Neural progenitor cell (in vitro differentiated cells): ENCODE measurements at regions not wholly inside any gene's neighbourhood (a gene's known extent, or its start where the extent isn't known, plus 50 kb on each side); places are given as distances from the start of the nearest gene placed in this dataset.

Experiments used
- DNase-seq: peaks from one replicate; pipeline ENCODE4 v3.0.0-alpha.2; 2016; ENCODE audit warnings: low spot score
- H2AFZ ChIP-seq: fragments of 200-600 bp; sonication (generic); replicated peaks from 2 replicates; pipeline ENCODE4 v1.6.1; 2016; ENCODE audit warnings: antibody characterized with exemption
- H3F3A ChIP-seq: fragments of 200-600 bp; sonication (generic); 2 replicates; pipeline ENCODE4 v1.6.1; 2016; ENCODE audit warnings: antibody characterized with exemption, low read depth
- H3K27ac ChIP-seq: fragments of 200-600 bp; sonication (generic); 2 replicates; pipeline ENCODE4 v1.5.1; 2016; ENCODE audit warnings: mild to moderate bottlenecking
- H3K27me3 ChIP-seq: fragments of 200-600 bp; sonication (generic); 2 replicates; pipeline ENCODE4 v1.6.1; 2016; ENCODE audit warnings: mild to moderate bottlenecking, moderate library complexity
- H3K36me3 ChIP-seq: fragments of 200-600 bp; sonication (generic); 2 replicates; pipeline ENCODE4 v1.5.1; 2016
- H3K4me1 ChIP-seq: fragments of 200-600 bp; sonication (generic); 2 replicates; pipeline ENCODE4 v1.6.1; 2016; ENCODE audit warnings: mixed run types
- H3K4me2 ChIP-seq: fragments of 200-600 bp; sonication (generic); 2 replicates; pipeline ENCODE4 v1.6.1; 2016
- H3K4me3 ChIP-seq: fragments of 200-600 bp; sonication (generic); 2 replicates; pipeline ENCODE4 v1.5.1; 2016
- H3K79me2 ChIP-seq: fragments of 200-600 bp; sonication (generic); 2 replicates; pipeline ENCODE4 v1.6.1; 2016; ENCODE audit warnings: low read depth
- H3K9ac ChIP-seq: fragments of 200-600 bp; sonication (generic); 2 replicates; pipeline ENCODE4 v1.6.1; 2016
- H3K9me3 ChIP-seq: fragments of 200-600 bp; sonication (generic); 2 replicates; pipeline ENCODE4 v1.5.1; 2016; ENCODE audit warnings: low read depth
- H4K20me1 ChIP-seq: fragments of 200-600 bp; sonication (generic); 2 replicates; pipeline ENCODE4 v1.6.1; 2016; ENCODE audit warnings: low read depth
- H3K27ac Mint-ChIP-seq: 3 replicates; pipeline ENCODE4 v1.8.0; 2021; ENCODE audit warnings: mixed read lengths
- H3K27me3 Mint-ChIP-seq: 2 replicates; pipeline ENCODE4 v1.8.0; 2022; ENCODE audit warnings: low read depth, mild to moderate bottlenecking, inconsistent platforms, moderate library complexity, mixed read lengths; ENCODE audit not compliant: insufficient read depth
- H3K36me3 Mint-ChIP-seq: 3 replicates; pipeline ENCODE4 v1.8.0; 2021; ENCODE audit warnings: mixed read lengths
- H3K4me1 Mint-ChIP-seq: 3 replicates; pipeline ENCODE4 v1.8.0; 2021; ENCODE audit warnings: mixed read lengths
- H3K4me3 Mint-ChIP-seq: 3 replicates; pipeline ENCODE4 v1.8.0; 2021; ENCODE audit warnings: mild to moderate bottlenecking, moderate library complexity, mixed read lengths
- H3K9me3 Mint-ChIP-seq: 3 replicates; pipeline ENCODE4 v1.8.0; 2020; ENCODE audit warnings: mixed read lengths
- CTCF ChIP-seq: fragments of 200-600 bp; sonication (generic); IDR thresholded peaks from 2 replicates; pipeline ENCODE4 v1.5.1; 2017; ENCODE audit warnings: antibody characterized with exemption, mild to moderate bottlenecking
- EZH2 ChIP-seq: fragments of 200-600 bp; sonication (generic); IDR thresholded peaks from 2 replicates; pipeline ENCODE4 v1.6.1; 2017; ENCODE audit warnings: antibody characterized with exemption, mild to moderate bottlenecking, moderate library complexity
- EZH2phosphoT487 ChIP-seq: fragments of 200-600 bp; sonication (generic); IDR thresholded peaks from 2 replicates; pipeline ENCODE4 v1.6.1; 2017; ENCODE audit warnings: antibody characterized with exemption

GRCh38 chr11:37689951-37690350 is 1091.9 kb upstream of the RAG2 start:
- peaks cover 12% of the 10 kb centered on the region for H3K9me3 Mint-ChIP-seq
- no peak overlapping the region for H3K27ac Mint-ChIP-seq
- TF ChIP-seq EZH2phosphoT487 (no peak), EZH2 (no peak), CTCF (no peak)
- no peaks in the 10 kb centered on the region for H3K4me1 Mint-ChIP-seq
- H3K27me3 Mint-ChIP-seq = no peaks in the 10 kb centered on the region
- Histone ChIP-seq H3F3A (no peaks in the 10 kb centered on the region), H3K9me3 (peaks cover 5% of the 10 kb centered on the region), H3K79me2 (no peaks in the 10 kb centered on the region), H3K9ac (no peak overlapping the region), H3K27ac (no peak overlapping the region), H2AFZ (no peak overlapping the region), H3K27me3 (no peaks in the 10 kb centered on the region), H3K36me3 (no peaks in the 10 kb centered on the region), H4K20me1 (no peaks in the 10 kb centered on the region), H3K4me3 (no peak overlapping the region), H3K4me1 (no peaks in the 10 kb centered on the region), H3K4me2 (no peak overlapping the region)
- no peak overlapping the region for H3K4me3 Mint-ChIP-seq
- H3K36me3 Mint-ChIP-seq = peaks cover 2% of the 10 kb centered on the region
- no peak for DNase-seq

- Histone ChIP-seq H3K4me1 (no peaks in the 10 kb centered on the region), H3K4me2 (no peak overlapping the region), H3K9ac (no peak overlapping the region), H2AFZ (no peak overlapping the region), H4K20me1 (no peaks in the 10 kb centered on the region), H3F3A (no peaks in the 10 kb centered on the region), H3K27ac (no peak overlapping the region), H3K79me2 (no peaks in the 10 kb centered on the region), H3K36me3 (no peaks in the 10 kb centered on the region), H3K9me3 (no peaks in the 10 kb centered on the region), H3K27me3 (no peaks in the 10 kb centered on the region), H3K4me3 (no peak overlapping the region)
- no peak for TF ChIP-seq EZH2
- TF ChIP-seq CTCF = no peak
- no peak for TF ChIP-seq EZH2phosphoT487
- DNase-seq = no peak
- H3K4me1 Mint-ChIP-seq = no peaks in the 10 kb centered on the region
- H3K27ac Mint-ChIP-seq = no peak overlapping the region
- peaks cover under 1% of the 10 kb centered on the region for H3K9me3 Mint-ChIP-seq
- no peak overlapping the region for H3K4me3 Mint-ChIP-seq
- no peaks in the 10 kb centered on the region for H3K27me3 Mint-ChIP-seq
- H3K36me3 Mint-ChIP-seq = no peaks in the 10 kb centered on the region
Observed at GRCh38 chr11:37688456-37688855, 1090.4 kb upstream of the RAG2 start.

GRCh38 chr11:37687130-37687529 is 1089.1 kb upstream of the RAG2 start:
- no peaks in the 10 kb centered on the region for H3K79me2 ChIP-seq
- H3K4me3 Mint-ChIP-seq = no peak overlapping the region
- no peaks in the 10 kb centered on the region for H3K4me1 ChIP-seq

More at GRCh38 chr11:37687130-37687529, 1089.1 kb upstream of the RAG2 start:
- H3K27ac Mint-ChIP-seq = no peak overlapping the region
- H3K9me3 Mint-ChIP-seq = peaks cover 3% of the 10 kb centered on the region
- H3K4me3 ChIP-seq = no peak overlapping the region
- H2AFZ ChIP-seq = no peak overlapping the region
- no peak for DNase-seq
- TF ChIP-seq CTCF (no peak), EZH2 (no peak), EZH2phosphoT487 (no peak)
- no peak overlapping the region for H3K4me2 ChIP-seq
- no peaks in the 10 kb centered on the region for H3K27me3 ChIP-seq
- H3K36me3 ChIP-seq = no peaks in the 10 kb centered on the region
- no peaks in the 10 kb centered on the region for H3K4me1 Mint-ChIP-seq
- no peaks in the 10 kb centered on the region for H3K27me3 Mint-ChIP-seq
- H3K27ac ChIP-seq = no peak overlapping the region
- H3K9me3 ChIP-seq = no peaks in the 10 kb centered on the region
- no peaks in the 10 kb centered on the region for H3F3A ChIP-seq
- H4K20me1 ChIP-seq = no peaks in the 10 kb centered on the region
- no peaks in the 10 kb centered on the region for H3K36me3 Mint-ChIP-seq
- no peak overlapping the region for H3K9ac ChIP-seq
